NCI-H460 (cell line): ENCODE measurements at regions not wholly inside any gene's neighbourhood (a gene's known extent, or its start where the extent isn't known, plus 50 kb on each side); places are given as distances from the start of the nearest gene placed in this dataset.
"Not testable (repeated sequence)": the region's sequence is repeated elsewhere in the genome, so short reads cannot be mapped to it uniquely, and the experiment has no call there.

ENCODE experiments used
- DNase-seq: peaks from one replicate; pipeline ENCODE4 v3.0.0-alpha.2; 2016; ENCODE audit warnings: low read depth; ENCODE audit errors: extremely low read depth

- DNase-seq, result no peak
These were observed 109.6 kb upstream of the RBMS3 start for GRCh38 chr3:29171043-29171990.

- no peak for DNase-seq
These were observed 104.4 kb upstream of the RBMS3 start for GRCh38 chr3:29176501-29176900.

- DNase-seq, result no peak
These were observed 101.8 kb upstream of the RBMS3 start for GRCh38 chr3:29178809-29179793.

- DNase-seq, result no peak
These were observed 99.6 kb upstream of the RBMS3 start for GRCh38 chr3:29181149-29181780.

GRCh38 chr3:29181872-29182271, 99.0 kb upstream of the RBMS3 start:
- DNase-seq, result no peak

GRCh38 chr3:29182828-29183227, 98.0 kb upstream of the RBMS3 start:
- not testable (repeated sequence) for DNase-seq

GRCh38 chr3:29183346-29184087, 97.4 kb upstream of the RBMS3 start:
- no peak for DNase-seq

- DNase-seq, result no peak
These were observed 95.2 kb upstream of the RBMS3 start for GRCh38 chr3:29185706-29186105.

- DNase-seq, result no peak
These were observed 94.7 kb upstream of the RBMS3 start for GRCh38 chr3:29186131-29186599.

- DNase-seq, result no peak
These were observed 93.7 kb upstream of the RBMS3 start for GRCh38 chr3:29186982-29187725.

- DNase-seq, result no peak
These were observed 91.5 kb upstream of the RBMS3 start for GRCh38 chr3:29189328-29189727.

- DNase-seq, result no peak
These were observed 86.7 kb upstream of the RBMS3 start for GRCh38 chr3:29194139-29194538.

- no peak for DNase-seq
These were observed 85.8 kb upstream of the RBMS3 start for GRCh38 chr3:29195056-29195455.

- DNase-seq, result no peak
These were observed 79.3 kb upstream of the RBMS3 start for GRCh38 chr3:29201604-29202003.

GRCh38 chr3:29202378-29202777, 78.5 kb upstream of the RBMS3 start:
- no peak for DNase-seq

- no peak for DNase-seq
These were observed 77.0 kb upstream of the RBMS3 start for GRCh38 chr3:29203851-29204250.

GRCh38 chr3:29207427-29207826, 73.4 kb upstream of the RBMS3 start:
- no peak for DNase-seq

GRCh38 chr3:29212789-29213433, 68.0 kb upstream of the RBMS3 start:
- no peak for DNase-seq
